ENCODE measurements at regions not wholly inside any gene's neighbourhood (a gene's known extent, or its start where the extent isn't known, plus 50 kb on each side); places are given as distances from the start of the nearest gene placed in this dataset.

- Mint-ChIP-seq H3K4me3 (ENCODE audit: unreplicated experiment) (no peak overlapping the region), H3K4me1 (ENCODE audit: low read depth) (no peaks in the 10 kb centered on the region), H3K36me3 (ENCODE audit: low read depth) (no peaks in the 10 kb centered on the region), H3K27me3 (ENCODE audit: low read depth) (peaks cover 2% of the 10 kb centered on the region), H3K27ac (ENCODE audit: unreplicated experiment) (no peak overlapping the region), H3K9me3 (ENCODE audit: low read depth) (peaks cover 2% of the 10 kb centered on the region)
- TF ChIP-seq, protein P1, sequence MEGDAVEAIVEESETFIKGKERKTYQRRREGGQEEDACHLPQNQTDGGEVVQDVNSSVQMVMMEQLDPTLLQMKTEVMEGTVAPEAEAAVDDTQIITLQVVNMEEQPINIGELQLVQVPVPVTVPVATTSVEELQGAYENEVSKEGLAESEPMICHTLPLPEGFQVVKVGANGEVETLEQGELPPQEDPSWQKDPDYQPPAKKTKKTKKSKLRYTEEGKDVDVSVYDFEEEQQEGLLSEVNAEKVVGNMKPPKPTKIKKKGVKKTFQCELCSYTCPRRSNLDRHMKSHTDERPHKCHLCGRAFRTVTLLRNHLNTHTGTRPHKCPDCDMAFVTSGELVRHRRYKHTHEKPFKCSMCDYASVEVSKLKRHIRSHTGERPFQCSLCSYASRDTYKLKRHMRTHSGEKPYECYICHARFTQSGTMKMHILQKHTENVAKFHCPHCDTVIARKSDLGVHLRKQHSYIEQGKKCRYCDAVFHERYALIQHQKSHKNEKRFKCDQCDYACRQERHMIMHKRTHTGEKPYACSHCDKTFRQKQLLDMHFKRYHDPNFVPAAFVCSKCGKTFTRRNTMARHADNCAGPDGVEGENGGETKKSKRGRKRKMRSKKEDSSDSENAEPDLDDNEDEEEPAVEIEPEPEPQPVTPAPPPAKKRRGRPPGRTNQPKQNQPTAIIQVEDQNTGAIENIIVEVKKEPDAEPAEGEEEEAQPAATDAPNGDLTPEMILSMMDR (IDR thresholded peaks at IDR 0.05) = no peak
- DNase-seq (ENCODE audit: low spot score) = no peak
Observed at GRCh38 chr9:83147315-83148149, 84.6 kb upstream of the RASEF start.

DNA sequence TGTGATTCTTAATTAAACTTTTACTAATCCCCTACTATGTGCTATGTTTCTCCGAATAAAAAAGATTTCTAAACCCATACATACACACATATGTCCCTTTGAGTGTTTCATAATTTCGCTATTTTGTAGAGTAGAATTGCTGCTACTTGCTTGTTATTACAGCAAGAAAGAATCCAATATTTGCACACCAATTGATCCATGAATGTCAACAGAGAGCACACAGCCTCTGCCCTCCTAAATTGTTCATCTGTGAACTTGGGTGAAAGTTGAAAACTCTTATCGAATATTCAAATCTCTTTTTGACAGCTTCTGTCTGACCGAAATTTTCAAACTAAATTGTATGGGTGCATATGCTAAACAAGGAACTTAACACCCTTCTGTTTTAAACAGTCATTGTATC lies 83.4 kb upstream of the RASEF start:
- no peak overlapping the region for H3K27ac Mint-ChIP-seq (ENCODE audit: unreplicated experiment)
- TF ChIP-seq, protein P1 (IDR thresholded peaks at IDR 0.05) = no peak
- DNase-seq (ENCODE audit: low spot score) = no peak
- no peak overlapping the region for H3K4me3 Mint-ChIP-seq (ENCODE audit: unreplicated experiment)
- peaks cover 2% of the 10 kb centered on the region for H3K9me3 Mint-ChIP-seq (ENCODE audit: low read depth)
- H3K4me1 Mint-ChIP-seq (ENCODE audit: low read depth) = no peaks in the 10 kb centered on the region
- H3K36me3 Mint-ChIP-seq (ENCODE audit: low read depth) = no peaks in the 10 kb centered on the region
- H3K27me3 Mint-ChIP-seq (ENCODE audit: low read depth) = peaks cover 7% of the 10 kb centered on the region

DNA sequence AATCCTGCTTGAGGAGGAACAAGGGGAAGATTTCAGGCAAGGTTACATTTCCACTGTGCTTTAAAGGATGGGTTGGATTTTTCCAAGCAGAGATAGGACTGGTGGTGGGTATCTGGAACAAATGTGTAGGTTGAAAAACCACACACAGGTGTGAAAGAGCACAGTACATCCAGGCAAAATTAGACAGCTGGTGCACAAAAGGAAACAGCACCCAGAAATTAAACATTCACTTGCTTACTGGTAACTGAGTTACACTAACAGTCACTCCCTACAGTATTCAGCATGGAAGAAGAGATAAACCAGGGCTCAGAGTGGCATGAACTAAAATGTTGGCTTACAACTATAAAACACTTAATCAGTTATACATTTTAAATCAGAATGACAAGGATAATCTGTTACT lies 81.5 kb upstream of the RASEF start:
- Mint-ChIP-seq H3K27me3 (ENCODE audit: low read depth) (peaks cover 7% of the 10 kb centered on the region), H3K36me3 (ENCODE audit: low read depth) (no peaks in the 10 kb centered on the region), H3K27ac (ENCODE audit: unreplicated experiment) (no peak overlapping the region), H3K4me1 (ENCODE audit: low read depth) (no peaks in the 10 kb centered on the region), H3K9me3 (ENCODE audit: low read depth) (peaks cover 2% of the 10 kb centered on the region), H3K4me3 (ENCODE audit: unreplicated experiment) (no peak overlapping the region)
- TF ChIP-seq, protein P1 (IDR thresholded peaks at IDR 0.05) = no peak
- DNase-seq (ENCODE audit: low spot score) = no peak

DNA sequence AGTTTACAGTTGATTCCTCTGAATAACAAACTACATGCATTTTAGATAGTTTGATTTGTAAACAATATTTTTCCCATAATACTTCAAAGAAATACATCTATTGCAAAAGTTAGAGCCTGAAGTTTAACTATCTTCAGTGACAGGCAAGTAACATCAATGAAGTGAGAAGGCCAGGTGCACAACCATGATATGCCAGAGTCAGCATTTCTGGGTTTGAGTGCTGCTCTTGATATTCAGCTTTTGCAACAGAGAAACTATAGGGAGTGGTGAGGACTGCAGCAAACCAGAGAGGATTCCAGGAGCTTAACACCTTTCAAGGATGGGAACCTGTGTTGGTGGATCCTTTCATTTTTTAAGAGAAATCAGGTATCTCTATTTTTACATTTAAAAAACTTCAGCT lies 79.4 kb upstream of the RASEF start:
- H3K4me1 Mint-ChIP-seq (ENCODE audit: low read depth) = no peaks in the 10 kb centered on the region
- H3K9me3 Mint-ChIP-seq (ENCODE audit: low read depth) = no peaks in the 10 kb centered on the region
- no peak overlapping the region for H3K27ac Mint-ChIP-seq (ENCODE audit: unreplicated experiment)
- DNase-seq (ENCODE audit: low spot score) = no peak
- H3K27me3 Mint-ChIP-seq (ENCODE audit: low read depth) = peaks cover 5% of the 10 kb centered on the region
- TF ChIP-seq, protein P1 (IDR thresholded peaks at IDR 0.05) = no peak
- no peaks in the 10 kb centered on the region for H3K36me3 Mint-ChIP-seq (ENCODE audit: low read depth)
- no peak overlapping the region for H3K4me3 Mint-ChIP-seq (ENCODE audit: unreplicated experiment)

DNA sequence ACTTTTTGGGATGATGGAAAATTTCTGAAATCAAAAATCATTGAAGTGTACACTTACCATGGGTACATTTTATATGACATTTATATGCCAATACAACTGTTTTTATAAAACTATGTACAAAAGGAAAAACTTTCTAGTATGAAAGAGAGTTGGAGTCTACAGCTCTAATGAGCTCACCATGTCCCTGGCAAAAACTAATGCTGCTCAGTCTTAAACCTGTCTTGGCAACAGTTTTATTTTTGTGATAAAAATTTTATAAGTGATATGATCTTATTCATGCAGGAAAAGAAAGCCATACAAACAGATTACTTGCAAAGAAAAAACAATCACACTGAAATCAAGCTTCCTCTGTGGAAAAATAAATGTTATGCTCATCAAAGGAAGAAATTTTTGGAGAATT lies 78.9 kb upstream of the RASEF start:
- H3K4me3 Mint-ChIP-seq (ENCODE audit: unreplicated experiment) = no peak overlapping the region
- H3K27me3 Mint-ChIP-seq (ENCODE audit: low read depth) = peaks cover 5% of the 10 kb centered on the region

More for the DNA sequence above, 78.9 kb upstream of the RASEF start:
- Mint-ChIP-seq H3K4me1 (ENCODE audit: low read depth) (no peaks in the 10 kb centered on the region), H3K9me3 (ENCODE audit: low read depth) (no peaks in the 10 kb centered on the region), H3K27ac (ENCODE audit: unreplicated experiment) (no peak overlapping the region), H3K36me3 (ENCODE audit: low read depth) (no peaks in the 10 kb centered on the region)
- no peak for DNase-seq (ENCODE audit: low spot score)
- TF ChIP-seq, protein P1 (IDR thresholded peaks at IDR 0.05) = no peak

Measured in chondrocyte (in vitro differentiated cells).